SU-DHL-6 (cell line): ENCODE measurements at regions not wholly inside any gene's neighbourhood (a gene's known extent, or its start where the extent isn't known, plus 50 kb on each side); places are given as distances from the start of the nearest gene placed in this dataset.

Experiments
- H2AFZ ChIP-seq: fragments of 200-600 bp; sonication (generic); 2 replicates; pipeline ENCODE4 v1.6.1; 2014; ENCODE audit warnings: low read depth, mild to moderate bottlenecking, moderate library complexity, mixed read lengths, antibody characterized with exemption, low read length; ENCODE audit not compliant: severe bottlenecking
- H3F3A ChIP-seq: fragments of 200-600 bp; shearing (Covaris generic); 2 replicates; pipeline ENCODE4 v1.6.0; 2016; ENCODE audit warnings: antibody characterized with exemption, mild to moderate bottlenecking; ENCODE audit not compliant: insufficient read depth
- H3K27ac ChIP-seq: fragments of 200-600 bp; sonication (generic); 2 replicates; pipeline ENCODE4 v1.5.1; 2016; ENCODE audit warnings: low read depth, mild to moderate bottlenecking, low read length, moderate library complexity, mixed read lengths
- H3K27me3 ChIP-seq: fragments of 200-600 bp; sonication (generic), shearing (Covaris generic); 2 replicates; pipeline ENCODE4 v1.6.0; 2014; ENCODE audit warnings: mild to moderate bottlenecking, low read length
- H3K36me3 ChIP-seq: fragments of 200-600 bp; sonication (generic); 2 replicates; pipeline ENCODE4 v1.6.1; 2014; ENCODE audit warnings: mild to moderate bottlenecking, low read length, mixed read lengths
- H3K4me2 ChIP-seq: fragments of 300-600, 200-600 bp; shearing (Covaris generic), sonication (generic); 2 replicates; pipeline ENCODE4 v1.6.0; 2014; ENCODE audit warnings: low read length, low read depth, mild to moderate bottlenecking; ENCODE audit not compliant: poor library complexity, severe bottlenecking
- H3K4me3 ChIP-seq: fragments of 200-600 bp; sonication (generic); 2 replicates; pipeline ENCODE4 v1.5.1; 2014; ENCODE audit warnings: antibody characterized with exemption, low read length, mild to moderate bottlenecking, mixed read lengths; ENCODE audit not compliant: insufficient read depth, poor library complexity, severe bottlenecking
- H3K79me2 ChIP-seq: fragments of 200-600 bp; sonication (generic); 2 replicates; pipeline ENCODE4 v1.6.1; 2014; ENCODE audit warnings: mild to moderate bottlenecking, low read length, moderate library complexity; ENCODE audit not compliant: insufficient read depth
- H3K9ac ChIP-seq: fragments of 200-600 bp; sonication (generic); 2 replicates; pipeline ENCODE4 v1.7.0; 2014; ENCODE audit warnings: mild to moderate bottlenecking, low read length
- H3K9me2 ChIP-seq: fragments of 200-600 bp; sonication (generic); replicated peaks from 2 replicates; pipeline ENCODE4 v1.6.1; 2014; ENCODE audit warnings: low read length; ENCODE audit not compliant: insufficient read depth
- H3K9me3 ChIP-seq: fragments of 200-600 bp; sonication (generic); 2 replicates; pipeline ENCODE4 v1.6.1; 2014; ENCODE audit warnings: low read length, mixed read lengths; ENCODE audit not compliant: insufficient read depth
- H4K20me1 ChIP-seq: fragments of 200-600 bp; sonication (generic); 2 replicates; pipeline ENCODE4 v1.6.1; 2014; ENCODE audit warnings: low read depth, mild to moderate bottlenecking, antibody characterized with exemption, low read length, moderate library complexity, mixed read lengths
- CTCF ChIP-seq: fragments of 200-600 bp; sonication (generic); IDR thresholded peaks from one replicate; pipeline ENCODE4 v1.5.1; 2017; ENCODE audit warnings: antibody characterized with exemption, mild to moderate bottlenecking, low read length, moderate library complexity; ENCODE audit not compliant: insufficient read depth, poor library complexity, severe bottlenecking
- EZH2phosphoT487 ChIP-seq: fragments of 200-600 bp; sonication (generic), shearing (Covaris generic); conservative IDR thresholded peaks from 2 replicates; pipeline ENCODE4 v1.6.1; 2018; ENCODE audit warnings: mild to moderate bottlenecking, antibody characterized with exemption, low read length, moderate library complexity, mixed read lengths

GRCh38 chr1:55552636-55553035 is 337.5 kb upstream of the USP24 start:
- H3K9me3 ChIP-seq: no peaks in the 10 kb centered on the region
- H3K4me2 ChIP-seq: no peak overlapping the region
- H3K27ac ChIP-seq: no peak overlapping the region
- no peaks in the 10 kb centered on the region for H4K20me1 ChIP-seq
- no peaks in the 10 kb centered on the region for H3F3A ChIP-seq
- H3K9me2 ChIP-seq: no peaks in the 10 kb centered on the region
- H3K27me3 ChIP-seq: no peaks in the 10 kb centered on the region
- H3K9ac ChIP-seq: no peak overlapping the region
- TF ChIP-seq EZH2phosphoT487 (no peak), CTCF (no peak)
- no peak overlapping the region for H3K4me3 ChIP-seq
- H3K36me3 ChIP-seq: no peaks in the 10 kb centered on the region
- H2AFZ ChIP-seq: no peak overlapping the region
- H3K79me2 ChIP-seq: no peaks in the 10 kb centered on the region

GRCh38 chr1:55547405-55547804 is 332.2 kb upstream of the USP24 start:
- Histone ChIP-seq H3K9me2 (no peaks in the 10 kb centered on the region), H3K27me3 (no peaks in the 10 kb centered on the region), H3F3A (no peaks in the 10 kb centered on the region), H3K36me3 (no peaks in the 10 kb centered on the region), H2AFZ (no peak overlapping the region), H3K9me3 (no peaks in the 10 kb centered on the region), H4K20me1 (no peaks in the 10 kb centered on the region), H3K4me2 (no peak overlapping the region), H3K9ac (no peak overlapping the region), H3K79me2 (no peaks in the 10 kb centered on the region), H3K27ac (no peak overlapping the region), H3K4me3 (no peak overlapping the region)
- TF ChIP-seq EZH2phosphoT487 (no peak), CTCF (no peak)

- TF ChIP-seq EZH2phosphoT487: no peak
- no peak for TF ChIP-seq CTCF
- no peaks in the 10 kb centered on the region for H3K79me2 ChIP-seq
- no peaks in the 10 kb centered on the region for H3K36me3 ChIP-seq
- H3K9me3 ChIP-seq: no peaks in the 10 kb centered on the region
- H4K20me1 ChIP-seq: no peaks in the 10 kb centered on the region
- H3K9me2 ChIP-seq: no peaks in the 10 kb centered on the region
- no peaks in the 10 kb centered on the region for H3K27me3 ChIP-seq
- H2AFZ ChIP-seq: no peak overlapping the region
- no peaks in the 10 kb centered on the region for H3F3A ChIP-seq
- H3K27ac ChIP-seq: no peak overlapping the region
- H3K9ac ChIP-seq: no peak overlapping the region
- no peak overlapping the region for H3K4me2 ChIP-seq
- no peak overlapping the region for H3K4me3 ChIP-seq
These were observed 331.4 kb upstream of the USP24 start for GRCh38 chr1:55546553-55546952.

- H3K27me3 ChIP-seq: no peaks in the 10 kb centered on the region
- H3K79me2 ChIP-seq: no peaks in the 10 kb centered on the region
- no peaks in the 10 kb centered on the region for H3K9me2 ChIP-seq
- no peak overlapping the region for H3K27ac ChIP-seq
- no peak overlapping the region for H3K4me3 ChIP-seq
- TF ChIP-seq EZH2phosphoT487 (no peak), CTCF (no peak)
- H4K20me1 ChIP-seq: no peaks in the 10 kb centered on the region
- H3K4me2 ChIP-seq: no peak overlapping the region
- H3F3A ChIP-seq: no peaks in the 10 kb centered on the region
- H3K9me3 ChIP-seq: no peaks in the 10 kb centered on the region
- H3K36me3 ChIP-seq: no peaks in the 10 kb centered on the region
- H3K9ac ChIP-seq: no peak overlapping the region
- no peak overlapping the region for H2AFZ ChIP-seq
These were observed 329.7 kb upstream of the USP24 start for GRCh38 chr1:55544826-55545225.
